BLaER1 (cell line): ENCODE measurements at regions not wholly inside any gene's neighbourhood (a gene's known extent, or its start where the extent isn't known, plus 50 kb on each side); places are given as distances from the start of the nearest gene placed in this dataset.

ENCODE experiments used
- H3K27ac ChIP-seq: shearing (Covaris generic); formaldehyde crosslinking; 2 replicates; pipeline ENCODE4 v1.8.1; 2022
- H3K27me3 ChIP-seq: shearing (Covaris generic); formaldehyde crosslinking; 2 replicates; pipeline ENCODE4 v1.8.1; 2022
- H3K36me3 ChIP-seq: shearing (Covaris generic); formaldehyde crosslinking; 2 replicates; pipeline ENCODE4 v1.8.1; 2022
- H3K4me1 ChIP-seq: shearing (Covaris generic); formaldehyde crosslinking; 2 replicates; pipeline ENCODE4 v1.8.1; 2022
- H3K4me2 ChIP-seq: shearing (Covaris generic); formaldehyde crosslinking; 2 replicates; pipeline ENCODE4 v1.8.1; 2022
- H3K4me3 ChIP-seq: shearing (Covaris generic); formaldehyde crosslinking; 2 replicates; pipeline ENCODE4 v1.8.1; 2022
- H3K9ac ChIP-seq: shearing (Covaris generic); formaldehyde crosslinking; 2 replicates; pipeline ENCODE4 v1.8.1; 2022
- H3K9me3 ChIP-seq: shearing (Covaris generic); formaldehyde crosslinking; 2 replicates; pipeline ENCODE4 v1.8.1; 2022
- H4K20me1 ChIP-seq: shearing (Covaris generic); formaldehyde crosslinking; 2 replicates; pipeline ENCODE4 v1.8.1; 2022
- Cebpa-rat ChIP-seq: shearing (Covaris generic); IDR thresholded peaks from 2 replicates; pipeline ENCODE4 v1.8.1; 2022

DNA sequence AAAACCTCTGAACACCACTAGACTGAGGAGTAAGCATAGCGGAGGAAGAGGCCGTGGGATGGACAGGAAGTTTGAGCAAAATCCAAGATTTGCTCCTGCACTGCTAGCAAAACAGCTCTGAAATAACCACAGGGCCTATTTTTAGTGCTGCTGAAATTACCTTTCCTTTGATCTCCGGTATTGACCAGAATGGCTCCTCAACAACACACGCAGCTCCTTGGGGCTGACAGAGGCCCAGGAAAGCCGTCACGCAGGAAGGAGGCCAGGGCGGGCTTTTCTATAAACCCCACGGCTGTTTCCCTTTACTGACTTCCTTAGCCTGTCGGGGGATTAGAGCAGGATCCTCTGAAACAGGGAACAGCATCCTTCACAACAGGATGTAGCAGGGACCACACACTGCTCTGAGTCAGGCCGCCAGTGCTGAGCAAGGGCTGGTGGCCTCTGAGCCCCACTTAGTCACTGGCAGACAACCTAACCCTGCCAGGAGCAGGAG lies 80.8 kb upstream of the LCLAT1 start:
- Histone ChIP-seq H3K9ac (no peak overlapping the region), H3K27me3 (no peaks in the 10 kb centered on the region; the same call in 1 of the 2 replicates), H3K36me3 (no peaks in the 10 kb centered on the region), H3K4me1 (peaks cover 30% of the 10 kb centered on the region), H3K27ac (no peak overlapping the region), H4K20me1 (no peaks in the 10 kb centered on the region), H3K4me2 (peak overlapping the region; percentile 52), H3K9me3 (no peaks in the 10 kb centered on the region), H3K4me3 (no peak overlapping the region)
- no peak for TF ChIP-seq Cebpa-rat

- Histone ChIP-seq H3K9me3 (no peaks in the 10 kb centered on the region), H3K4me1 (peaks cover 18% of the 10 kb centered on the region), H3K27ac (no peak overlapping the region), H4K20me1 (no peaks in the 10 kb centered on the region), H3K27me3 (no peaks in the 10 kb centered on the region; the same call in 1 of the 2 replicates), H3K4me3 (no peak overlapping the region), H3K9ac (no peak overlapping the region), H3K36me3 (no peaks in the 10 kb centered on the region), H3K4me2 (no peak overlapping the region)
- no peak for TF ChIP-seq Cebpa-rat
Measured at GRCh38 chr2:30367232-30368070, 79.6 kb upstream of the LCLAT1 start.

GRCh38 chr2:30368258-30368657 lies 78.8 kb upstream of the LCLAT1 start:
- no peak for TF ChIP-seq Cebpa-rat
- Histone ChIP-seq H3K27ac (no peak overlapping the region), H4K20me1 (no peaks in the 10 kb centered on the region), H3K4me1 (peaks cover 12% of the 10 kb centered on the region), H3K27me3 (no peaks in the 10 kb centered on the region; the same call in 1 of the 2 replicates), H3K36me3 (no peaks in the 10 kb centered on the region), H3K9ac (no peak overlapping the region), H3K9me3 (no peaks in the 10 kb centered on the region), H3K4me3 (no peak overlapping the region), H3K4me2 (no peak overlapping the region)

DNA sequence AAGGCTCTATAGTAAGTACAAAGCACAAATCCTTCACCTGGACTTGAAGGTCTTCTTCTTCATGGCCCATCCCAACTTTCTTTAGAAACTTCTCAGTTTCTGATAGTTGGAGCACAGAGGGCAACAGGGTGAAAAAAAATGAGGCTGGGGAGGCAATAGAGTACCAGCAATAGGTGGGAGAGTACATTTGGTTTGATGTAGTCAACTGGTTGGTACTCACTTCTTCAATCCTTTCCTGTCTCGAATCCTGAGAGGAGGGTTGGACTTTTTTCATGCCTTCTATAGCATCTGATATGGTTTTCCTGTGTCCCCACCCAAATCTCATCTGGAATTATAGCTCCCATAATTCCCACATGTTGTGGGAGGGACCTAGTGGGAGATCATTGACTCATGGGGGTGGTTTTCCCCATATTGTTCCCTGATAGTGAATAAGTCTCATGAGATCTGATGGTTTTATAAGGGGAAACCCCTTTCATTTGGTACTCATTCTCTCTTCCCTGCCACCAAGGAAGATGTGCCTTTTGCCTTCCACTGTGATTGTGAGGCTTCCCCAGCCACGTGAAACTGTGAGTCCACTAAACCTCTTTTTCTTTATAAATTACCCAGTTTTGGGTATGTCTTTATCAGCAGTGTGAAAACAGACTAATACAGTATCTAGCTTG lies 75.9 kb upstream of the LCLAT1 start:
- Histone ChIP-seq H3K4me3 (no peak overlapping the region), H3K9ac (no peak overlapping the region), H3K4me2 (no peak overlapping the region), H3K36me3 (no peaks in the 10 kb centered on the region), H3K9me3 (no peaks in the 10 kb centered on the region), H3K27ac (no peak overlapping the region), H4K20me1 (no peaks in the 10 kb centered on the region), H3K4me1 (peaks cover 7% of the 10 kb centered on the region), H3K27me3 (no peaks in the 10 kb centered on the region)
- TF ChIP-seq Cebpa-rat, result no peak

- no peak for TF ChIP-seq Cebpa-rat
- H3K4me3 ChIP-seq, result no peak overlapping the region
- H4K20me1 ChIP-seq, result no peaks in the 10 kb centered on the region
- H3K27me3 ChIP-seq, result no peaks in the 10 kb centered on the region
- no peak overlapping the region for H3K4me2 ChIP-seq
- no peaks in the 10 kb centered on the region for H3K36me3 ChIP-seq
- H3K4me1 ChIP-seq, result peaks cover under 1% of the 10 kb centered on the region; the same call in 1 of the 2 replicates
- no peaks in the 10 kb centered on the region for H3K9me3 ChIP-seq
- H3K9ac ChIP-seq, result no peak overlapping the region
- no peak overlapping the region for H3K27ac ChIP-seq
Measured at GRCh38 chr2:30371772-30372373, 75.2 kb upstream of the LCLAT1 start.

- H4K20me1 ChIP-seq, result no peaks in the 10 kb centered on the region
- no peak for TF ChIP-seq Cebpa-rat
- no peak overlapping the region for H3K4me3 ChIP-seq
- H3K9me3 ChIP-seq, result no peaks in the 10 kb centered on the region
- H3K27me3 ChIP-seq, result no peaks in the 10 kb centered on the region
- no peak overlapping the region for H3K9ac ChIP-seq
- H3K36me3 ChIP-seq, result no peaks in the 10 kb centered on the region
- H3K4me2 ChIP-seq, result no peak overlapping the region
- no peak overlapping the region for H3K27ac ChIP-seq
- no peaks in the 10 kb centered on the region for H3K4me1 ChIP-seq
Measured at GRCh38 chr2:30372826-30373225, 74.2 kb upstream of the LCLAT1 start.

GRCh38 chr2:30373881-30374302 lies 73.2 kb upstream of the LCLAT1 start:
- Histone ChIP-seq H3K4me3 (no peak overlapping the region), H3K27ac (no peak overlapping the region)
- TF ChIP-seq Cebpa-rat, result no peak

GRCh38 chr2:30374380-30374779 lies 72.7 kb upstream of the LCLAT1 start:
- no peaks in the 10 kb centered on the region for H4K20me1 ChIP-seq
- H3K4me2 ChIP-seq, result no peak overlapping the region
- H3K36me3 ChIP-seq, result no peaks in the 10 kb centered on the region
- no peak for TF ChIP-seq Cebpa-rat
- H3K27ac ChIP-seq, result no peak overlapping the region
- no peaks in the 10 kb centered on the region for H3K4me1 ChIP-seq
- H3K4me3 ChIP-seq, result no peak overlapping the region
- H3K27me3 ChIP-seq, result no peaks in the 10 kb centered on the region
- no peak overlapping the region for H3K9ac ChIP-seq
- H3K9me3 ChIP-seq, result no peaks in the 10 kb centered on the region

More at GRCh38 chr2:30373881-30374302, 73.2 kb upstream of the LCLAT1 start:
- H3K9me3 ChIP-seq, result no peaks in the 10 kb centered on the region
- H3K4me1 ChIP-seq, result no peaks in the 10 kb centered on the region
- H3K36me3 ChIP-seq, result no peaks in the 10 kb centered on the region
- H3K9ac ChIP-seq, result no peak overlapping the region
- H3K27me3 ChIP-seq, result no peaks in the 10 kb centered on the region
- H3K4me2 ChIP-seq, result no peak overlapping the region
- H4K20me1 ChIP-seq, result no peaks in the 10 kb centered on the region

DNA sequence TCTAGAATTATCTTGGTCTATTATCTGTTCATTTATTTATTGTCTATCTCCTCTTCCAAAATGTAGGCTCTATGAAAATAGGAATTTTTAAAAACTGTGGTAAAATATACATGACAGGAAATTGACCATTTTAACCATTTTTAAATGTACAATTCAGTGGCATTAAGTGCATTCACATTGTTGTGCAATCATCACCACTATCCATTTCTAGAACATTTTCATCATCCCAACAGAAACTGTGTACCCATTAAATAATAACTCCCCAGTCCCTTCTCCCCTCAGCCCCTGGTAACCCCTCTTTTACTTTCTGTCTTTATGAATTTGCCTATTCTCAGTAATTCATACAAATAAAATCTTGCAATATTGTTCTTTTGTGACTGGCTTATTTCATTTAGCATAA lies 71.1 kb upstream of the LCLAT1 start:
- H3K9ac ChIP-seq, result no peak overlapping the region
- no peak for TF ChIP-seq Cebpa-rat
- H3K9me3 ChIP-seq, result no peaks in the 10 kb centered on the region
- H3K4me3 ChIP-seq, result no peak overlapping the region
- H4K20me1 ChIP-seq, result no peaks in the 10 kb centered on the region
- no peak overlapping the region for H3K27ac ChIP-seq
- H3K27me3 ChIP-seq, result no peaks in the 10 kb centered on the region
- no peaks in the 10 kb centered on the region for H3K4me1 ChIP-seq
- no peak overlapping the region for H3K4me2 ChIP-seq
- H3K36me3 ChIP-seq, result no peaks in the 10 kb centered on the region

GRCh38 chr2:30379481-30379880 lies 67.6 kb upstream of the LCLAT1 start:
- no peaks in the 10 kb centered on the region for H3K27me3 ChIP-seq
- H4K20me1 ChIP-seq, result no peaks in the 10 kb centered on the region
- H3K4me2 ChIP-seq, result no peak overlapping the region
- H3K9ac ChIP-seq, result no peak overlapping the region
- no peaks in the 10 kb centered on the region for H3K36me3 ChIP-seq
- no peaks in the 10 kb centered on the region for H3K4me1 ChIP-seq
- H3K9me3 ChIP-seq, result no peaks in the 10 kb centered on the region
- H3K4me3 ChIP-seq, result no peak overlapping the region
- no peak for TF ChIP-seq Cebpa-rat
- H3K27ac ChIP-seq, result no peak overlapping the region
